OCI-LY1 (cell line): ENCODE measurements at regions not wholly inside any gene's neighbourhood (a gene's known extent, or its start where the extent isn't known, plus 50 kb on each side); places are given as distances from the start of the nearest gene placed in this dataset.

Experiments used
- H2AFZ ChIP-seq: fragments of 200-600 bp; sonication (generic), shearing (Covaris generic); 2 replicates; pipeline ENCODE4 v1.6.0; 2014; ENCODE audit warnings: antibody characterized with exemption, mild to moderate bottlenecking, low read length
- H3F3A ChIP-seq: fragments of 200-600 bp; sonication (generic), shearing (Covaris generic); 2 replicates; pipeline ENCODE4 v1.6.0; 2014; ENCODE audit warnings: mild to moderate bottlenecking, antibody characterized with exemption, low read length, moderate library complexity; ENCODE audit not compliant: insufficient read depth
- H3K27ac ChIP-seq: fragments of 200-600 bp; sonication (generic); 2 replicates; pipeline ENCODE4 v1.5.1; 2014; ENCODE audit warnings: low read length, mixed run types, mild to moderate bottlenecking, low read depth; ENCODE audit not compliant: poor library complexity, severe bottlenecking
- H3K27me3 ChIP-seq: fragments of 200-600 bp; sonication (generic); 2 replicates; pipeline ENCODE4 v1.6.0; 2014; ENCODE audit warnings: antibody characterized with exemption, mild to moderate bottlenecking, low read length, moderate library complexity; ENCODE audit not compliant: insufficient read depth
- H3K36me3 ChIP-seq: fragments of 200-600 bp; sonication (generic); 2 replicates; pipeline ENCODE4 v1.6.1; 2014; ENCODE audit warnings: mild to moderate bottlenecking, antibody characterized with exemption, low read length, moderate library complexity, mixed read lengths; ENCODE audit not compliant: insufficient read depth
- H3K4me1 ChIP-seq: fragments of 200-600 bp; sonication (generic); 2 replicates; pipeline ENCODE4 v1.5.1; 2014; ENCODE audit warnings: mild to moderate bottlenecking, low read length, moderate library complexity; ENCODE audit not compliant: insufficient read depth, severe bottlenecking
- H3K4me2 ChIP-seq: fragments of 200-600 bp; sonication (generic), shearing (Covaris generic); 2 replicates; pipeline ENCODE4 v1.6.1; 2014; ENCODE audit warnings: low read length
- H3K4me3 ChIP-seq: fragments of 200-600 bp; sonication (generic); 2 replicates; pipeline ENCODE4 v1.5.1; 2014; ENCODE audit warnings: low read length, low read depth, mild to moderate bottlenecking, mixed read lengths; ENCODE audit not compliant: poor library complexity, severe bottlenecking
- H3K79me2 ChIP-seq: fragments of 200-600 bp; shearing (Covaris generic); 2 replicates; pipeline ENCODE4 v1.6.1; 2016; ENCODE audit warnings: mixed run types, low read length, mixed read lengths; ENCODE audit not compliant: insufficient read depth
- H3K9ac ChIP-seq: fragments of 200-600 bp; sonication (generic), shearing (Covaris generic); 2 replicates; pipeline ENCODE4 v1.6.1; 2014; ENCODE audit warnings: mild to moderate bottlenecking, low read length, mixed read lengths
- H3K9me2 ChIP-seq: fragments of 200-600 bp; sonication (generic), shearing (Covaris generic); 2 replicates; pipeline ENCODE4 v1.6.1; 2014; ENCODE audit warnings: low read depth, mild to moderate bottlenecking, low read length, mixed read lengths
- H3K9me3 ChIP-seq: fragments of 200-600 bp; shearing (Covaris generic); 2 replicates; pipeline ENCODE4 v1.6.1; 2014; ENCODE audit warnings: low read length, mixed read lengths
- H4K20me1 ChIP-seq: fragments of 200-600 bp; sonication (generic), shearing (Covaris generic); 2 replicates; pipeline ENCODE4 v1.6.0; 2016; ENCODE audit warnings: mild to moderate bottlenecking, low read length; ENCODE audit not compliant: insufficient read depth
- EZH2 ChIP-seq: fragments of 200-600 bp; sonication (generic), shearing (Covaris generic); IDR thresholded peaks from 2 replicates; pipeline ENCODE4 v1.8.0; 2017; ENCODE audit warnings: borderline replicate concordance, mixed run types, mild to moderate bottlenecking, antibody characterized with exemption, low read length, moderate library complexity, mixed read lengths
- TF ChIP-seq, protein P1 (sequence below): fragments of 200-600 bp; sonication (generic), shearing (Covaris generic); IDR thresholded peaks from 2 replicates; pipeline ENCODE4 v1.5.1; 2017; ENCODE audit warnings: mild to moderate bottlenecking, antibody characterized with exemption, low read length, moderate library complexity, mixed read lengths

GRCh38 chrX:63566856-63567255 lies 215.7 kb upstream of the SPIN4 start:
- Histone ChIP-seq H3K4me3 (no peak overlapping the region), H4K20me1 (no peaks in the 10 kb centered on the region), H3K36me3 (no peaks in the 10 kb centered on the region), H3F3A (no peaks in the 10 kb centered on the region), H3K4me2 (no peak overlapping the region), H3K79me2 (no peaks in the 10 kb centered on the region), H3K27me3 (no peaks in the 10 kb centered on the region), H3K9me3 (no peaks in the 10 kb centered on the region), H3K9me2 (no peaks in the 10 kb centered on the region), H3K9ac (no peak overlapping the region), H3K27ac (no peak overlapping the region), H2AFZ (no peak overlapping the region), H3K4me1 (peaks cover 4% of the 10 kb centered on the region)
- TF ChIP-seq, protein P1, sequence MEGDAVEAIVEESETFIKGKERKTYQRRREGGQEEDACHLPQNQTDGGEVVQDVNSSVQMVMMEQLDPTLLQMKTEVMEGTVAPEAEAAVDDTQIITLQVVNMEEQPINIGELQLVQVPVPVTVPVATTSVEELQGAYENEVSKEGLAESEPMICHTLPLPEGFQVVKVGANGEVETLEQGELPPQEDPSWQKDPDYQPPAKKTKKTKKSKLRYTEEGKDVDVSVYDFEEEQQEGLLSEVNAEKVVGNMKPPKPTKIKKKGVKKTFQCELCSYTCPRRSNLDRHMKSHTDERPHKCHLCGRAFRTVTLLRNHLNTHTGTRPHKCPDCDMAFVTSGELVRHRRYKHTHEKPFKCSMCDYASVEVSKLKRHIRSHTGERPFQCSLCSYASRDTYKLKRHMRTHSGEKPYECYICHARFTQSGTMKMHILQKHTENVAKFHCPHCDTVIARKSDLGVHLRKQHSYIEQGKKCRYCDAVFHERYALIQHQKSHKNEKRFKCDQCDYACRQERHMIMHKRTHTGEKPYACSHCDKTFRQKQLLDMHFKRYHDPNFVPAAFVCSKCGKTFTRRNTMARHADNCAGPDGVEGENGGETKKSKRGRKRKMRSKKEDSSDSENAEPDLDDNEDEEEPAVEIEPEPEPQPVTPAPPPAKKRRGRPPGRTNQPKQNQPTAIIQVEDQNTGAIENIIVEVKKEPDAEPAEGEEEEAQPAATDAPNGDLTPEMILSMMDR, result no peak
- TF ChIP-seq EZH2, result no peak

GRCh38 chrX:63561425-63561824 lies 210.3 kb upstream of the SPIN4 start:
- Histone ChIP-seq H4K20me1 (no peaks in the 10 kb centered on the region), H3F3A (no peaks in the 10 kb centered on the region), H3K79me2 (peaks cover 14% of the 10 kb centered on the region; the same call in 1 of the 2 replicates), H3K36me3 (0 out of 2 replicates have a peak, but pooled peaks cover 9% of the 10 kb centered on the region), H2AFZ (peak overlapping the region; percentile 35), H3K4me3 (peak overlapping the region; percentile 90), H3K9me2 (no peaks in the 10 kb centered on the region), H3K4me1 (peaks cover 17% of the 10 kb centered on the region), H3K9ac (peak overlapping the region; percentile 77), H3K27me3 (no peaks in the 10 kb centered on the region), H3K4me2 (peak overlapping the region; percentile 67), H3K9me3 (no peaks in the 10 kb centered on the region), H3K27ac (no peak overlapping the region)
- no peak for TF ChIP-seq EZH2
- TF ChIP-seq, protein P1, result no peak

DNA sequence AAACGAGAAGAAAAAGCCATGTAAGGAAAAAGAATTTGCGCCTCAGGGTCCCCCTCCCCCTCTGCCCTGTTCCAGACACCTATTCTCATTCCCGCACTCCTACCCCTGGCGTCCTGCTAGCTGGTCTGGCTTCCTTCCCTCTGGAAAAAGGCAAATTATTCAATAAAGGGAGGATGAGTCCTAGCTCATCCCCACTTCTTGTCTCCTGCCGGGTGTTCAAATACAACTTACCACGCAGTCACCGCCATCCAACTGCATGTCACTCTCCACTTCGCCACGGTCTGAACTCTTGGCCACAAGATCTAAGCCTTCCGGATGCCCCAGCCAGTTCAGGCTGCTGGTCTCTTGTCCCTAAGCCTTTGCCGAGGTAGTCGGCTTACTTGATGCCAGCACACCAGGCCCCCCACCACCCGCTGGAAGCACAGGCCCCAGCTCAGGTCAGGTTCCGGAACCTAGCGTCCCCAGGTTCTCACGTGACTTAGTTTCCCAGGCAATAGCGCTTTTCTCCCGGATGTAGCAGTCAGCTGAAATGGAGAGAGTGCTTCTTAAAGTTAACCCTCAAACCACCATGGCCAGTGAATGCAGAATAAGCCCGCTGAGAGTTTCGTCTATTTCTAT lies 209.6 kb upstream of the SPIN4 start:
- peak overlapping the region; percentile 90 for H3K4me3 ChIP-seq
- H3K27ac ChIP-seq, result peak overlapping the region; percentile 18
- peak overlapping the region; percentile 67 for H3K4me2 ChIP-seq
- H3K9me3 ChIP-seq, result no peaks in the 10 kb centered on the region
- peak overlapping the region; percentile 35; the same call in 1 of the 2 replicates for H2AFZ ChIP-seq
- peaks cover 14% of the 10 kb centered on the region; the same call in 1 of the 2 replicates for H3K79me2 ChIP-seq
- no peaks in the 10 kb centered on the region for H3K9me2 ChIP-seq
- H3K4me1 ChIP-seq, result peaks cover 17% of the 10 kb centered on the region
- no peaks in the 10 kb centered on the region for H4K20me1 ChIP-seq
- H3K36me3 ChIP-seq, result 0 out of 2 replicates have a peak, but pooled peaks cover 9% of the 10 kb centered on the region
- no peak for TF ChIP-seq EZH2
- TF ChIP-seq, protein P1, result no peak
- no peaks in the 10 kb centered on the region for H3K27me3 ChIP-seq
- H3F3A ChIP-seq, result no peaks in the 10 kb centered on the region
- peak overlapping the region; percentile 77 for H3K9ac ChIP-seq
